ENCODE measurements at regions not wholly inside any gene's neighbourhood (a gene's known extent, or its start where the extent isn't known, plus 50 kb on each side); places are given as distances from the start of the nearest gene placed in this dataset.

- no peak for DNase-seq
Observed at GRCh38 chr10:10318856-10319255, 698.8 kb upstream of the CELF2 start.

- DNase-seq: no peak
Observed at GRCh38 chr10:10320956-10321355, 696.7 kb upstream of the CELF2 start.

- no peak for DNase-seq
Observed at GRCh38 chr10:10326116-10326515, 691.6 kb upstream of the CELF2 start.

GRCh38 chr10:10327934-10328333 lies 689.7 kb upstream of the CELF2 start:
- no peak for DNase-seq

GRCh38 chr10:10330418-10330817 lies 687.3 kb upstream of the CELF2 start:
- no peak for DNase-seq

GRCh38 chr10:10332786-10333185 lies 684.9 kb upstream of the CELF2 start:
- DNase-seq: no peak

- no peak for DNase-seq
Observed at GRCh38 chr10:10333622-10334021, 684.0 kb upstream of the CELF2 start.

GRCh38 chr10:10338339-10338738 lies 679.3 kb upstream of the CELF2 start:
- DNase-seq: no peak

GRCh38 chr10:10346390-10347150 lies 671.1 kb upstream of the CELF2 start:
- DNase-seq: no peak

- no peak for DNase-seq
Observed at GRCh38 chr10:10350050-10350449, 667.6 kb upstream of the CELF2 start.

- DNase-seq: no peak
Observed at GRCh38 chr10:10351451-10351850, 666.2 kb upstream of the CELF2 start.

GRCh38 chr10:10353326-10353868 lies 664.3 kb upstream of the CELF2 start:
- DNase-seq: no peak

- no peak for DNase-seq
Observed at GRCh38 chr10:10359263-10359662, 658.4 kb upstream of the CELF2 start.

GRCh38 chr10:10361301-10361885 lies 656.3 kb upstream of the CELF2 start:
- DNase-seq: no peak

- no peak for DNase-seq
Observed at GRCh38 chr10:10362800-10363199, 654.9 kb upstream of the CELF2 start.

GRCh38 chr10:10363217-10363616 lies 654.5 kb upstream of the CELF2 start:
- peak in 1 of 51 donors; percentile 34 for DNase-seq

GRCh38 chr10:10364902-10365301 lies 652.8 kb upstream of the CELF2 start:
- peak in 1 of 51 donors; percentile 7 for DNase-seq

- DNase-seq: no peak
Observed at GRCh38 chr10:10365676-10366075, 652.0 kb upstream of the CELF2 start.

- DNase-seq: no peak
Observed at GRCh38 chr10:10366836-10367235, 650.8 kb upstream of the CELF2 start.

- no peak for DNase-seq
Observed at GRCh38 chr10:10367264-10367663, 650.4 kb upstream of the CELF2 start.

- no peak for DNase-seq
Observed at GRCh38 chr10:10368951-10369576, 648.6 kb upstream of the CELF2 start.

- DNase-seq: no peak
Observed at GRCh38 chr10:10385831-10386230, 631.8 kb upstream of the CELF2 start.

- DNase-seq: no peak
Observed at GRCh38 chr10:10389182-10389581, 628.5 kb upstream of the CELF2 start.
